ENCODE measurements at regions not wholly inside any gene's neighbourhood (a gene's known extent, or its start where the extent isn't known, plus 50 kb on each side); places are given as distances from the start of the nearest gene placed in this dataset.

DNA sequence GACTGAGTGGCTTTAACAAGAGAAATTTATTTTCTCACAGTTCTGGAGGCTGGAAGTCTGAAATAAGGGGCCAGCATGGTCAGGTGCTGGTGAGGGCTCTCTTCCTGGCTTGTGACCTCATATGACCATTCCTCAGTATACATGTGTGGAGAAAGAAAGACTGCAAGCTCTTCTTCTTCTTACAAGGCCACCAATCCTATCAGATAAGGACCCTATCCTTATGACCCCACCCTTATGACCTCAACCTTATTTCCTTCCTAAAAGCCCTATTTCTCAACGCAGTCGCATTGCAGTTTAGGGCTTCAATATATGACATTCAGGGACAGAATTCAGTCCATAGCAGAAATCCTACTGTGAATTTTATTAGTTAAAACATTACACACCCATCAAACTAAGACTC, 124.4 kb upstream of the RAG2 start:
- no peaks in the 10 kb centered on the region for H3K9me2 ChIP-seq (ENCODE audit: insufficient read depth, low read length)
- H4K20me1 ChIP-seq (ENCODE audit: insufficient read depth): no peaks in the 10 kb centered on the region
- no peaks in the 10 kb centered on the region for H3F3A ChIP-seq (ENCODE audit: insufficient read depth, low read length, poor library complexity, severe bottlenecking)
- H3K9me3 ChIP-seq (ENCODE audit: low read length): no peaks in the 10 kb centered on the region
- no peak overlapping the region for H3K9ac ChIP-seq (ENCODE audit: low read length)
- no peak overlapping the region for H3K27ac ChIP-seq (ENCODE audit: low read length)
- no peaks in the 10 kb centered on the region for H3K36me3 ChIP-seq (ENCODE audit: insufficient read depth, low read length)
- no peak overlapping the region for H3K4me3 ChIP-seq (ENCODE audit: low read length)
- no peaks in the 10 kb centered on the region for H3K79me2 ChIP-seq (replicated peaks; ENCODE audit: insufficient read depth, low read length)
- TF ChIP-seq RAD21 (conservative IDR thresholded peaks at IDR 0.05) (no peak), EP300 (conservative IDR thresholded peaks at IDR 0.05; ENCODE audit: poor library complexity, severe bottlenecking) (no peak), POLR2AphosphoS5 (IDR thresholded peaks at IDR 0.05) (no peak), MXI1 (conservative IDR thresholded peaks at IDR 0.05; ENCODE audit: poor library complexity, severe bottlenecking) (no peak), EZH2 (IDR thresholded peaks at IDR 0.05; ENCODE audit: borderline replicate concordance, insufficient read depth, low read length, poor library complexity, severe bottlenecking) (no peak), TAF1 (IDR thresholded peaks at IDR 0.05; ENCODE audit: low read depth) (no peak), SMC3 (conservative IDR thresholded peaks at IDR 0.05; ENCODE audit: poor library complexity) (no peak)
- TF ChIP-seq, protein P1, sequence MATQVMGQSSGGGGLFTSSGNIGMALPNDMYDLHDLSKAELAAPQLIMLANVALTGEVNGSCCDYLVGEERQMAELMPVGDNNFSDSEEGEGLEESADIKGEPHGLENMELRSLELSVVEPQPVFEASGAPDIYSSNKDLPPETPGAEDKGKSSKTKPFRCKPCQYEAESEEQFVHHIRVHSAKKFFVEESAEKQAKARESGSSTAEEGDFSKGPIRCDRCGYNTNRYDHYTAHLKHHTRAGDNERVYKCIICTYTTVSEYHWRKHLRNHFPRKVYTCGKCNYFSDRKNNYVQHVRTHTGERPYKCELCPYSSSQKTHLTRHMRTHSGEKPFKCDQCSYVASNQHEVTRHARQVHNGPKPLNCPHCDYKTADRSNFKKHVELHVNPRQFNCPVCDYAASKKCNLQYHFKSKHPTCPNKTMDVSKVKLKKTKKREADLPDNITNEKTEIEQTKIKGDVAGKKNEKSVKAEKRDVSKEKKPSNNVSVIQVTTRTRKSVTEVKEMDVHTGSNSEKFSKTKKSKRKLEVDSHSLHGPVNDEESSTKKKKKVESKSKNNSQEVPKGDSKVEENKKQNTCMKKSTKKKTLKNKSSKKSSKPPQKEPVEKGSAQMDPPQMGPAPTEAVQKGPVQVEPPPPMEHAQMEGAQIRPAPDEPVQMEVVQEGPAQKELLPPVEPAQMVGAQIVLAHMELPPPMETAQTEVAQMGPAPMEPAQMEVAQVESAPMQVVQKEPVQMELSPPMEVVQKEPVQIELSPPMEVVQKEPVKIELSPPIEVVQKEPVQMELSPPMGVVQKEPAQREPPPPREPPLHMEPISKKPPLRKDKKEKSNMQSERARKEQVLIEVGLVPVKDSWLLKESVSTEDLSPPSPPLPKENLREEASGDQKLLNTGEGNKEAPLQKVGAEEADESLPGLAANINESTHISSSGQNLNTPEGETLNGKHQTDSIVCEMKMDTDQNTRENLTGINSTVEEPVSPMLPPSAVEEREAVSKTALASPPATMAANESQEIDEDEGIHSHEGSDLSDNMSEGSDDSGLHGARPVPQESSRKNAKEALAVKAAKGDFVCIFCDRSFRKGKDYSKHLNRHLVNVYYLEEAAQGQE (IDR thresholded peaks at IDR 0.05; ENCODE audit: borderline replicate concordance): no peak
- TF ChIP-seq, protein P2, sequence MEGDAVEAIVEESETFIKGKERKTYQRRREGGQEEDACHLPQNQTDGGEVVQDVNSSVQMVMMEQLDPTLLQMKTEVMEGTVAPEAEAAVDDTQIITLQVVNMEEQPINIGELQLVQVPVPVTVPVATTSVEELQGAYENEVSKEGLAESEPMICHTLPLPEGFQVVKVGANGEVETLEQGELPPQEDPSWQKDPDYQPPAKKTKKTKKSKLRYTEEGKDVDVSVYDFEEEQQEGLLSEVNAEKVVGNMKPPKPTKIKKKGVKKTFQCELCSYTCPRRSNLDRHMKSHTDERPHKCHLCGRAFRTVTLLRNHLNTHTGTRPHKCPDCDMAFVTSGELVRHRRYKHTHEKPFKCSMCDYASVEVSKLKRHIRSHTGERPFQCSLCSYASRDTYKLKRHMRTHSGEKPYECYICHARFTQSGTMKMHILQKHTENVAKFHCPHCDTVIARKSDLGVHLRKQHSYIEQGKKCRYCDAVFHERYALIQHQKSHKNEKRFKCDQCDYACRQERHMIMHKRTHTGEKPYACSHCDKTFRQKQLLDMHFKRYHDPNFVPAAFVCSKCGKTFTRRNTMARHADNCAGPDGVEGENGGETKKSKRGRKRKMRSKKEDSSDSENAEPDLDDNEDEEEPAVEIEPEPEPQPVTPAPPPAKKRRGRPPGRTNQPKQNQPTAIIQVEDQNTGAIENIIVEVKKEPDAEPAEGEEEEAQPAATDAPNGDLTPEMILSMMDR (IDR thresholded peaks at IDR 0.05; ENCODE audit: poor library complexity, severe bottlenecking): no peak
- H3K4me2 ChIP-seq (ENCODE audit: low read length): no peak overlapping the region
- H3K27me3 ChIP-seq (ENCODE audit: insufficient read depth, low read depth, low read length): no peaks in the 10 kb centered on the region
- no peak overlapping the region for H2AFZ ChIP-seq (ENCODE audit: low read depth, low read length)

DNA sequence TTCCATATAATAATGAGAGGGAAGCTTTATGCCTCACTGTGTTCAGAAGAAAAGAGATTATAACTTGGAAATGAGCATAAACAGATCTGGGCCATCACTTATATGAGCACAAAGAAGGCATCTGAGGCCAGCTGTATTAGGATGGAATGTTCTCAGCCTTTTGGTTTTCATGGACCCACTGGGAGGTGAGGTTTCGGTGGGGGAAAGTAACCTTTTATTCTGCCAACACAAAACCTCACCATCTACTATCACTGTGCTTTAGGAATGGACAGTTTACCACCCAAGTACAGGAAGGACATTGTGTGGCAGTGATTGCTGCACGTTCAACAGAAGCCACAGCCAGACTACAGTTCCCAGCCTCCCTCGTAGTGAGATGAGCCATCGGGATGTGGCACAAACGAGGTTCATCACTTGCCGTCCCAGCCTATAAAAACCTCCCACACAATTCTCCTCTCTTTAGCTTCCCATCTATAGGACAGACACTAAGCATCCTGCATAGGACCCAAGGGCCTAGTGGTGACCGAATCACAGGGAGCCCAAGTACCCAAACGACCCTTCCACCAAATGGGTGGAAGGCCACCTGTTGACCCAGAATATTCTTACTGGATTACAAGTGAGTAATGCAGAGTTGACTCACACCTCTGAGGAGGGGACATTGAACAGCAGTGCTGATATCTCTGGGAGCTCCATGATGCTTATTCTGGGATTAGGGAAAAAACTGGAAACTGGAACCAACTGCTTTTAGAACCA, 121.5 kb upstream of the RAG2 start:
- H3F3A ChIP-seq (ENCODE audit: insufficient read depth, low read length, poor library complexity, severe bottlenecking): no peaks in the 10 kb centered on the region

More for the DNA sequence above, 121.5 kb upstream of the RAG2 start:
- Histone ChIP-seq H3K36me3 (ENCODE audit: insufficient read depth, low read length) (no peaks in the 10 kb centered on the region), H3K4me2 (ENCODE audit: low read length) (no peak overlapping the region), H2AFZ (ENCODE audit: low read depth, low read length) (no peak overlapping the region), H3K27me3 (ENCODE audit: insufficient read depth, low read depth, low read length) (no peaks in the 10 kb centered on the region), H4K20me1 (ENCODE audit: insufficient read depth) (no peaks in the 10 kb centered on the region), H3K9ac (ENCODE audit: low read length) (no peak overlapping the region), H3K79me2 (replicated peaks; ENCODE audit: insufficient read depth, low read length) (no peaks in the 10 kb centered on the region), H3K4me3 (ENCODE audit: low read length) (no peak overlapping the region), H3K27ac (ENCODE audit: low read length) (no peak overlapping the region), H3K9me3 (ENCODE audit: low read length) (no peaks in the 10 kb centered on the region), H3K9me2 (ENCODE audit: insufficient read depth, low read length) (no peaks in the 10 kb centered on the region)
- TF ChIP-seq TAF1 (IDR thresholded peaks at IDR 0.05; ENCODE audit: low read depth): no peak
- TF ChIP-seq, protein P1 (IDR thresholded peaks at IDR 0.05; ENCODE audit: borderline replicate concordance): no peak
- no peak for TF ChIP-seq MXI1 (conservative IDR thresholded peaks at IDR 0.05; ENCODE audit: poor library complexity, severe bottlenecking)
- no peak for TF ChIP-seq POLR2AphosphoS5 (IDR thresholded peaks at IDR 0.05)
- TF ChIP-seq EZH2 (IDR thresholded peaks at IDR 0.05; ENCODE audit: borderline replicate concordance, insufficient read depth, low read length, poor library complexity, severe bottlenecking): no peak
- TF ChIP-seq, protein P2 (IDR thresholded peaks at IDR 0.05; ENCODE audit: poor library complexity, severe bottlenecking): no peak
- no peak for TF ChIP-seq EP300 (conservative IDR thresholded peaks at IDR 0.05; ENCODE audit: poor library complexity, severe bottlenecking)
- no peak for TF ChIP-seq RAD21 (conservative IDR thresholded peaks at IDR 0.05)
- TF ChIP-seq SMC3 (conservative IDR thresholded peaks at IDR 0.05; ENCODE audit: poor library complexity): no peak
